ENCODE measurements at regions not wholly inside any gene's neighbourhood (a gene's known extent, or its start where the extent isn't known, plus 50 kb on each side); places are given as distances from the start of the nearest gene placed in this dataset.

DNA sequence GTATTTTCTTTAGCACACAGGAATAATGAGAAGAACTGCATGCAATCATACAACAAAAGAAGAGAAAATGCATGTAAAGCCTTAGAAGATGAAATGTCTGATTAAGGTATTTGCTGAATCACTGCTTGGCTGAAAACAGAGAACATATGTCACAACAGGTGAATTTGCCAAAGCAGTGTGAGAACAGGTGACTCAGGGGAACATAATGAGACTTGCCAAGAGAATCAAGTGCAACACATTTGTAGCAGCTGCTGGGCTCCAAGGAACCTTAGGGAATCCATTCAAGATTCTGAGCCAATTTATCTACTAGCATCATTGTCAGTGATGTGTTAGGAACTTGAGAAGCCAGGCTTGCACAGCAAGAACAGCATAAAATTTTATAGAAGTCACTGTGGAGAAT is 273.1 kb downstream of the PCDH20 start (continued):
- TF ChIP-seq, protein P1, sequence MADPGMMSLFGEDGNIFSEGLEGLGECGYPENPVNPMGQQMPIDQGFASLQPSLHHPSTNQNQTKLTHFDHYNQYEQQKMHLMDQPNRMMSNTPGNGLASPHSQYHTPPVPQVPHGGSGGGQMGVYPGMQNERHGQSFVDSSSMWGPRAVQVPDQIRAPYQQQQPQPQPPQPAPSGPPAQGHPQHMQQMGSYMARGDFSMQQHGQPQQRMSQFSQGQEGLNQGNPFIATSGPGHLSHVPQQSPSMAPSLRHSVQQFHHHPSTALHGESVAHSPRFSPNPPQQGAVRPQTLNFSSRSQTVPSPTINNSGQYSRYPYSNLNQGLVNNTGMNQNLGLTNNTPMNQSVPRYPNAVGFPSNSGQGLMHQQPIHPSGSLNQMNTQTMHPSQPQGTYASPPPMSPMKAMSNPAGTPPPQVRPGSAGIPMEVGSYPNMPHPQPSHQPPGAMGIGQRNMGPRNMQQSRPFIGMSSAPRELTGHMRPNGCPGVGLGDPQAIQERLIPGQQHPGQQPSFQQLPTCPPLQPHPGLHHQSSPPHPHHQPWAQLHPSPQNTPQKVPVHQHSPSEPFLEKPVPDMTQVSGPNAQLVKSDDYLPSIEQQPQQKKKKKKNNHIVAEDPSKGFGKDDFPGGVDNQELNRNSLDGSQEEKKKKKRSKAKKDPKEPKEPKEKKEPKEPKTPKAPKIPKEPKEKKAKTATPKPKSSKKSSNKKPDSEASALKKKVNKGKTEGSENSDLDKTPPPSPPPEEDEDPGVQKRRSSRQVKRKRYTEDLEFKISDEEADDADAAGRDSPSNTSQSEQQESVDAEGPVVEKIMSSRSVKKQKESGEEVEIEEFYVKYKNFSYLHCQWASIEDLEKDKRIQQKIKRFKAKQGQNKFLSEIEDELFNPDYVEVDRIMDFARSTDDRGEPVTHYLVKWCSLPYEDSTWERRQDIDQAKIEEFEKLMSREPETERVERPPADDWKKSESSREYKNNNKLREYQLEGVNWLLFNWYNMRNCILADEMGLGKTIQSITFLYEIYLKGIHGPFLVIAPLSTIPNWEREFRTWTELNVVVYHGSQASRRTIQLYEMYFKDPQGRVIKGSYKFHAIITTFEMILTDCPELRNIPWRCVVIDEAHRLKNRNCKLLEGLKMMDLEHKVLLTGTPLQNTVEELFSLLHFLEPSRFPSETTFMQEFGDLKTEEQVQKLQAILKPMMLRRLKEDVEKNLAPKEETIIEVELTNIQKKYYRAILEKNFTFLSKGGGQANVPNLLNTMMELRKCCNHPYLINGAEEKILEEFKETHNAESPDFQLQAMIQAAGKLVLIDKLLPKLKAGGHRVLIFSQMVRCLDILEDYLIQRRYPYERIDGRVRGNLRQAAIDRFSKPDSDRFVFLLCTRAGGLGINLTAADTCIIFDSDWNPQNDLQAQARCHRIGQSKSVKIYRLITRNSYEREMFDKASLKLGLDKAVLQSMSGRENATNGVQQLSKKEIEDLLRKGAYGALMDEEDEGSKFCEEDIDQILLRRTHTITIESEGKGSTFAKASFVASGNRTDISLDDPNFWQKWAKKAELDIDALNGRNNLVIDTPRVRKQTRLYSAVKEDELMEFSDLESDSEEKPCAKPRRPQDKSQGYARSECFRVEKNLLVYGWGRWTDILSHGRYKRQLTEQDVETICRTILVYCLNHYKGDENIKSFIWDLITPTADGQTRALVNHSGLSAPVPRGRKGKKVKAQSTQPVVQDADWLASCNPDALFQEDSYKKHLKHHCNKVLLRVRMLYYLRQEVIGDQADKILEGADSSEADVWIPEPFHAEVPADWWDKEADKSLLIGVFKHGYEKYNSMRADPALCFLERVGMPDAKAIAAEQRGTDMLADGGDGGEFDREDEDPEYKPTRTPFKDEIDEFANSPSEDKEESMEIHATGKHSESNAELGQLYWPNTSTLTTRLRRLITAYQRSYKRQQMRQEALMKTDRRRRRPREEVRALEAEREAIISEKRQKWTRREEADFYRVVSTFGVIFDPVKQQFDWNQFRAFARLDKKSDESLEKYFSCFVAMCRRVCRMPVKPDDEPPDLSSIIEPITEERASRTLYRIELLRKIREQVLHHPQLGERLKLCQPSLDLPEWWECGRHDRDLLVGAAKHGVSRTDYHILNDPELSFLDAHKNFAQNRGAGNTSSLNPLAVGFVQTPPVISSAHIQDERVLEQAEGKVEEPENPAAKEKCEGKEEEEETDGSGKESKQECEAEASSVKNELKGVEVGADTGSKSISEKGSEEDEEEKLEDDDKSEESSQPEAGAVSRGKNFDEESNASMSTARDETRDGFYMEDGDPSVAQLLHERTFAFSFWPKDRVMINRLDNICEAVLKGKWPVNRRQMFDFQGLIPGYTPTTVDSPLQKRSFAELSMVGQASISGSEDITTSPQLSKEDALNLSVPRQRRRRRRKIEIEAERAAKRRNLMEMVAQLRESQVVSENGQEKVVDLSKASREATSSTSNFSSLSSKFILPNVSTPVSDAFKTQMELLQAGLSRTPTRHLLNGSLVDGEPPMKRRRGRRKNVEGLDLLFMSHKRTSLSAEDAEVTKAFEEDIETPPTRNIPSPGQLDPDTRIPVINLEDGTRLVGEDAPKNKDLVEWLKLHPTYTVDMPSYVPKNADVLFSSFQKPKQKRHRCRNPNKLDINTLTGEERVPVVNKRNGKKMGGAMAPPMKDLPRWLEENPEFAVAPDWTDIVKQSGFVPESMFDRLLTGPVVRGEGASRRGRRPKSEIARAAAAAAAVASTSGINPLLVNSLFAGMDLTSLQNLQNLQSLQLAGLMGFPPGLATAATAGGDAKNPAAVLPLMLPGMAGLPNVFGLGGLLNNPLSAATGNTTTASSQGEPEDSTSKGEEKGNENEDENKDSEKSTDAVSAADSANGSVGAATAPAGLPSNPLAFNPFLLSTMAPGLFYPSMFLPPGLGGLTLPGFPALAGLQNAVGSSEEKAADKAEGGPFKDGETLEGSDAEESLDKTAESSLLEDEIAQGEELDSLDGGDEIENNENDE (IDR thresholded peaks at IDR 0.05; ENCODE audit: insufficient replicate concordance, low read length): no peak
- TF ChIP-seq EP300 (IDR thresholded peaks at IDR 0.05; ENCODE audit: borderline replicate concordance in 1 of 2, low read depth in 2 of 2, low read length in 2 of 2) (no peak), JUND (IDR thresholded peaks at IDR 0.05; ENCODE audit: low read length) (no peak), RBBP5 (IDR thresholded peaks at IDR 0.05; ENCODE audit: borderline replicate concordance, low read depth, low read length) (no peak), RAD21 (IDR thresholded peaks at IDR 0.05 in 1 of 2, conservative IDR thresholded peaks at IDR 0.05 in 1 of 2; ENCODE audit: low read depth in 2 of 2, low read length in 2 of 2) (no peak), FOSL1 (IDR thresholded peaks at IDR 0.05; ENCODE audit: insufficient read depth, low read depth, low read length) (no peak), RXRA (IDR thresholded peaks at IDR 0.05; ENCODE audit: insufficient read depth, low read depth, low read length) (no peak), BRCA1 (IDR thresholded peaks at IDR 0.05; ENCODE audit: low read depth, low read length) (no peak), BACH1 (IDR thresholded peaks at IDR 0.05; ENCODE audit: low read length) (no peak), HDAC2 (IDR thresholded peaks at IDR 0.05; ENCODE audit: borderline replicate concordance in 1 of 2, low read depth in 2 of 2, low read length in 2 of 2) (no peak)
- TF ChIP-seq, protein P2, sequence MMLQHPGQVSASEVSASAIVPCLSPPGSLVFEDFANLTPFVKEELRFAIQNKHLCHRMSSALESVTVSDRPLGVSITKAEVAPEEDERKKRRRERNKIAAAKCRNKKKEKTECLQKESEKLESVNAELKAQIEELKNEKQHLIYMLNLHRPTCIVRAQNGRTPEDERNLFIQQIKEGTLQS (IDR thresholded peaks at IDR 0.05; ENCODE audit: insufficient read depth, low read depth, low read length): no peak
